GM12878 (cell line): ENCODE measurements at regions not wholly inside any gene's neighbourhood (a gene's known extent, or its start where the extent isn't known, plus 50 kb on each side); places are given as distances from the start of the nearest gene placed in this dataset.

Experiments
- ATAC-seq: fragments of 200-7000 bp; cut with Tn5 transposase; 3 replicates; pipeline ENCODE4 v1.9.1; 2020; ENCODE audit warnings: mild to moderate bottlenecking, moderate library complexity
- BruUV-seq: library from RNA; stranded (reverse); fragments of 400-500 nt; replicated peaks from 2 replicates; lab custom pipeline; 2021; lab: Mats Ljungman, UMichigan
- CTCF ChIA-PET: fragments of 300-600 bp; sonication (Branson Sonifier 250); formaldehyde crosslinking; extraction: SDS; loops from one replicate; lab custom pipeline; 2021; ENCODE audit warnings: inconsistent platforms; lab: Yijun Ruan, JAX
- POLR2A ChIA-PET: fragments of 350-600 bp; formaldehyde crosslinking; extraction: SDS; loops from one replicate; lab custom pipeline; 2021; ENCODE audit warnings: inconsistent platforms; lab: Charles Lee
- RAD21 ChIA-PET: fragments of 300-600 bp; sonication (Branson Sonifier 250); formaldehyde crosslinking; loops from one replicate; lab custom pipeline; 2023; ENCODE audit warnings: antibody characterized with exemption; ENCODE audit not compliant: unreplicated experiment; lab: Charles Lee
- SMC1A ChIA-PET: fragments of 300-600 bp; sonication (Branson Sonifier 250); formaldehyde crosslinking; loops from one replicate; lab custom pipeline; 2023; ENCODE audit not compliant: unreplicated experiment, uncharacterized antibody; lab: Charles Lee
- DNase-seq: peaks from one replicate; pipeline ENCODE4 v3.0.0-alpha.2; 2011; ENCODE audit warnings: low read depth, low spot score
- FAIRE-seq: peaks from 3 replicates; lab custom pipeline; 2011; peaks lifted over from hg19 to GRCh38; lab: Jason Lieb, UNC
- H2AFZ ChIP-seq: 2 replicates; pipeline ENCODE4 v1.6.0; 2011; ENCODE audit warnings: low read depth, low read length, control low read depth; ENCODE audit not compliant: control insufficient read depth
- H3K27ac ChIP-seq: 2 replicates; pipeline ENCODE4 v1.5.1; 2011; ENCODE audit warnings: control low read depth; ENCODE audit not compliant: control insufficient read depth, insufficient read depth
- H3K27me3 ChIP-seq, 2 experiments: replicated peaks in 1 of 2; 2 replicates each; pipeline versions ENCODE4 v1.6.0 to v1.6.1; 2011; ENCODE audit warnings: low read length in 1 of 2; ENCODE audit not compliant: control insufficient read depth in 2 of 2, insufficient read depth in 2 of 2
- H3K36me3 ChIP-seq, 2 experiments: 2 replicates each; pipeline ENCODE4 v1.5.1; 2011; ENCODE audit warnings: low read length in 1 of 2; ENCODE audit not compliant: control insufficient read depth in 2 of 2, insufficient read depth in 2 of 2
- H3K4me1 ChIP-seq: 2 replicates; pipeline ENCODE4 v1.6.1; 2011; ENCODE audit warnings: mild to moderate bottlenecking, low read length, moderate library complexity, mixed read lengths; ENCODE audit not compliant: control insufficient read depth, insufficient read depth
- H3K4me2 ChIP-seq: 2 replicates; pipeline ENCODE4 v1.6.0; 2011; ENCODE audit warnings: control low read depth; ENCODE audit not compliant: control insufficient read depth, insufficient read depth
- H3K4me3 ChIP-seq: fragments of 200-600 bp; sonication (generic); 2 replicates; pipeline ENCODE4 v1.5.1; 2016
- H3K79me2 ChIP-seq: 2 replicates; pipeline ENCODE4 v1.6.0; 2011; ENCODE audit warnings: low read length; ENCODE audit not compliant: control insufficient read depth, insufficient read depth
- H3K9ac ChIP-seq: 2 replicates; pipeline ENCODE4 v1.8.0; 2011; ENCODE audit warnings: low read length, control low read depth, mixed read lengths; ENCODE audit not compliant: control insufficient read depth, insufficient read depth
- H3K9me3 ChIP-seq: replicated peaks from 3 replicates; pipeline ENCODE4 v1.5.1; 2011; ENCODE audit warnings: mild to moderate bottlenecking, low read length; ENCODE audit not compliant: control insufficient read depth, insufficient read depth
- H4K20me1 ChIP-seq: 2 replicates; pipeline ENCODE4 v1.6.0; 2011; ENCODE audit not compliant: control insufficient read depth, insufficient read depth
- BRCA1 ChIP-seq: IDR thresholded peaks from 2 replicates; pipeline ENCODE4 v1.6.1; 2011; ENCODE audit warnings: low read depth, low read length, improper control_type of control experiment
- CHD1 ChIP-seq: IDR thresholded peaks from 2 replicates; pipeline ENCODE4 v1.6.1; 2012; ENCODE audit warnings: low read depth, low read length, improper control_type of control experiment
- CUX1 ChIP-seq: IDR thresholded peaks from 2 replicates; pipeline ENCODE4 v1.6.1; 2012; ENCODE audit warnings: improper control_type of control experiment, low read depth, low read length; ENCODE audit not compliant: insufficient replicate concordance
- FOS ChIP-seq: IDR thresholded peaks from 3 replicates; pipeline ENCODE4 v1.6.1; 2011; ENCODE audit warnings: borderline replicate concordance; ENCODE audit not compliant: insufficient read length; ENCODE audit errors: extremely low read depth
- HDAC2 ChIP-seq: fragments of 200-600 bp; sonication (generic); IDR thresholded peaks from 2 replicates; pipeline ENCODE4 v1.6.1; 2017
- MEF2B ChIP-seq: fragments of 450-650 bp; IDR thresholded peaks from 2 replicates; pipeline ENCODE4 v1.6.1; 2018; ENCODE audit warnings: mild to moderate bottlenecking, moderate library complexity; ENCODE audit not compliant: partially characterized antibody, poor library complexity, severe bottlenecking
- MTA3 ChIP-seq: IDR thresholded peaks from 2 replicates; pipeline ENCODE4 v1.6.1; 2012; ENCODE audit warnings: low read length, inconsistent platforms, borderline replicate concordance
- NRF1 ChIP-seq: conservative IDR thresholded peaks from 2 replicates; pipeline ENCODE4 v1.6.1; 2011; ENCODE audit warnings: mild to moderate bottlenecking, low read depth, low read length, improper control_type of control experiment
- POLR2AphosphoS5 ChIP-seq: IDR thresholded peaks from 2 replicates; pipeline ENCODE4 v1.6.1; 2011; ENCODE audit warnings: mild to moderate bottlenecking, low read length, inconsistent platforms
- POU2F2 ChIP-seq: IDR thresholded peaks from 3 replicates; pipeline ENCODE4 v1.6.1; 2011; ENCODE audit warnings: low read depth, mild to moderate bottlenecking, low read length, borderline replicate concordance
- RUNX3 ChIP-seq: IDR thresholded peaks from 2 replicates; pipeline ENCODE4 v1.6.1; 2012; ENCODE audit warnings: low read length, inconsistent platforms
- YBX1 ChIP-seq: fragments of 450-650 bp; IDR thresholded peaks from 2 replicates; pipeline ENCODE4 v1.6.1; 2016; ENCODE audit warnings: antibody characterized with exemption
- WGBS: methylation state at CpG from one replicate; pipeline ENCODE4 v1.1.6; 2016; ENCODE audit warnings: low lambda C conversion rate; ENCODE audit not compliant: insufficient replicate concordance, insufficient coverage; ENCODE audit errors: missing lambda C conversion rate; 5-methylcytosine and 5-hydroxymethylcytosine counted together
- in situ Hi-C: fragments of 300-500 bp; cut with MboI; formaldehyde crosslinking; loops from 9 replicates; pipeline ENCODE4 v1.14.3; 2018; ENCODE audit warnings: mixed read lengths
- intact Hi-C: fragments of 100-400 bp; cut with micrococcal nuclease; formaldehyde crosslinking; loops from one replicate; pipeline ENCODE4 v1.14.2; 2022; ENCODE audit not compliant: unreplicated experiment
- TF ChIP-seq, protein P1 (sequence below): IDR thresholded peaks from 2 replicates; pipeline ENCODE4 v1.6.1; 2011; ENCODE audit warnings: borderline replicate concordance, low read depth, mild to moderate bottlenecking, moderate library complexity, mixed read lengths, low read length; ENCODE audit not compliant: insufficient read depth; ENCODE audit errors: extremely low read length

DNA sequence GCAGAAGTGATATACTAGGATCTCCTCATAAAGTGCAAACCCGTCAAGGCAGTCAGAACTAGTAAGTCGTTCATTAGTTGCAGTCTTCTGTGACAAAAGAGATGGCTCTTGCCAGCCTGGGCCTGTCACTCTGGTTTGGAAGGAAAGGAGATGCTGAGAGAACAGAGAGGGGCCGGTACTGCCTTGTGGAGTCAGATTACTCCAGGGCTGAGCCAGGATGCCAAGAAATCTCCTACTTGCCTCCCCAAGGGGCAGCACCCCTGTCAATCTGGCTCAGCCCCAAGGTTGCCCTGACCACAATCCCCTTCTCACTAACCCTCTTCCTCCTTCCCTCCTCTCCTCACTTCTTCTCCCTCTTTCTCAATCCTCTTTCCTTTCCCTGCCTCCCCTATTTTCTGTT lies 62.9 kb upstream of the ASPRV1 start:
- H4K20me1 ChIP-seq = no peaks in the 10 kb centered on the region
- no peak overlapping the region for H3K27ac ChIP-seq
- ChIA-PET POLR2A (interaction anchor here (0.6 to 0.7 kb wide), 2 partner anchors 18 to 161 kb away, joined by 3 to 4 read pairs; no protein-coding TSS in a partner anchor), SMC1A (interaction anchor here (0.6 to 1.2 kb wide), 4 partner anchors 14 to 177 kb away, joined by 3 to 5 read pairs (median 3); no protein-coding TSS in a partner anchor), RAD21 (no interaction called here), CTCF (interaction anchor here (0.7 kb wide), 1 partner anchor 233 kb away, joined by 3 read pairs; no protein-coding TSS in a partner anchor)
- WGBS = 74% methylated on average over 3 of the region's 3 CpGs
- in situ Hi-C loops (no loop called here), intact Hi-C loops (no loop called here)
- no peak overlapping the region for H3K4me2 ChIP-seq
- no peak overlapping the region for H3K9ac ChIP-seq
- H3K4me3 ChIP-seq = no peak overlapping the region
- TF ChIP-seq MTA3 (no peak), RUNX3 (no peak), POLR2AphosphoS5 (no peak)
- FAIRE-seq (no peak), DNase-seq (no peak), ATAC-seq (no peak)
- peaks cover 0 to 1% of the 10 kb centered on the region in 2 experiments; a peak in 1 of 4 replicates for H3K36me3 ChIP-seq
- H3K4me1 ChIP-seq = no peaks in the 10 kb centered on the region
- H3K9me3 ChIP-seq = no peaks in the 10 kb centered on the region
- H3K79me2 ChIP-seq = no peaks in the 10 kb centered on the region
- H2AFZ ChIP-seq = no peak overlapping the region
- H3K27me3 ChIP-seq = no peaks in the 10 kb centered on the region
- BruUV-seq = no TSS peak

DNA sequence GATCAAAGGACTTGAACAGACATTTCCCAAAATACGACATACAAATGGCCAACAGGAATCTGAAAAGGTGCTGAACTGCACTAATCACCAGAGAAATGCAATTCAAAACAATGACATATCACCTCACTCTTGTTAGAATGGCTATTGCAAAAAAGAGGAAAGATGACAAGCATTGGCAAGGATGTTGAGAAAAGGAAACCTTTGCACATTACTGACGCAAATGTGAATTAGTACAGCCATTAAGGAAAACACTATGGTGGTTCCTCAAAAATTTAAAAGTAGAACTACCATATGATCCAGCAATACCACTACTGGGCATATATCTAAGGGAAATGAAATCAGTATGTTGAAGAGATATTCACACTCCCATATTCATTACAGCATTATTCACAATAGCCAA lies 57.7 kb upstream of the ASPRV1 start:
- RAD21 ChIA-PET = no interaction called here
- BruUV-seq = no TSS peak
- Histone ChIP-seq H3K9me3 (no peaks in the 10 kb centered on the region; the same call in 1 of the 3 replicates), H2AFZ (no peak overlapping the region), H4K20me1 (no peaks in the 10 kb centered on the region), H3K4me1 (peaks cover 5% of the 10 kb centered on the region), H3K9ac (no peak overlapping the region), H3K4me2 (no peak overlapping the region), H3K27ac (no peak overlapping the region), H3K4me3 (no peak overlapping the region), H3K79me2 (no peaks in the 10 kb centered on the region), H3K27me3 (no peaks in the 10 kb centered on the region), H3K36me3 (peaks cover 0 to 1% of the 10 kb centered on the region in 2 experiments; a peak in 2 of 4 replicates)
- intact Hi-C loops (no loop called here), in situ Hi-C loops (no loop called here)
- WGBS = 100% methylated on average over 2 of the region's 2 CpGs
- CTCF ChIA-PET = no interaction called here
- ATAC-seq = no peak
- POLR2A ChIA-PET = no interaction called here
- SMC1A ChIA-PET = no interaction called here
- DNase-seq = no peak
- no peak for FAIRE-seq
- TF ChIP-seq CHD1 = no peak
- TF ChIP-seq CUX1 = no peak
- TF ChIP-seq FOS = no peak
- TF ChIP-seq NRF1 = no peak
- no peak for TF ChIP-seq YBX1
- TF ChIP-seq, protein P1, sequence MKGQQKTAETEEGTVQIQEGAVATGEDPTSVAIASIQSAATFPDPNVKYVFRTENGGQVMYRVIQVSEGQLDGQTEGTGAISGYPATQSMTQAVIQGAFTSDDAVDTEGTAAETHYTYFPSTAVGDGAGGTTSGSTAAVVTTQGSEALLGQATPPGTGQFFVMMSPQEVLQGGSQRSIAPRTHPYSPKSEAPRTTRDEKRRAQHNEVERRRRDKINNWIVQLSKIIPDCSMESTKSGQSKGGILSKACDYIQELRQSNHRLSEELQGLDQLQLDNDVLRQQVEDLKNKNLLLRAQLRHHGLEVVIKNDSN = no peak
- TF ChIP-seq MEF2B = no peak
- TF ChIP-seq MTA3 = no peak
- no peak for TF ChIP-seq POU2F2
- no peak for TF ChIP-seq BRCA1
- TF ChIP-seq HDAC2 = no peak
